IMR-90 (cell line): ENCODE measurements at regions not wholly inside any gene's neighbourhood (a gene's known extent, or its start where the extent isn't known, plus 50 kb on each side); places are given as distances from the start of the nearest gene placed in this dataset.

Experiments used
- ATAC-seq: fragments of 200-7000 bp; cut with Tn5 transposase; 2 replicates; pipeline ENCODE4 v1.9.1; 2020; ENCODE audit warnings: low read depth, mild to moderate bottlenecking, moderate library complexity
- BruUV-seq: library from RNA; stranded (reverse); fragments of 400-500 nt; replicated peaks from 2 replicates; lab custom pipeline; 2021; lab: Mats Ljungman, UMichigan
- CTCF ChIA-PET: fragments of 300-600 bp; formaldehyde crosslinking; extraction: SDS; loops from one replicate; lab custom pipeline; 2021; ENCODE audit warnings: antibody characterized with exemption; lab: Yijun Ruan, JAX
- POLR2A ChIA-PET: fragments of 300-600 bp; sonication (Branson Sonifier 250); formaldehyde crosslinking; loops from one replicate; lab custom pipeline; 2022; ENCODE audit warnings: antibody characterized with exemption; ENCODE audit not compliant: unreplicated experiment; lab: Charles Lee
- DNase-seq: peaks from one replicate; pipeline ENCODE4 v3.0.0; 2013
- H2AFZ ChIP-seq: replicated peaks from 2 replicates; pipeline ENCODE3; 2013; ENCODE audit warnings: low read length, mild to moderate bottlenecking; ENCODE audit not compliant: poor library complexity
- H2AK5ac ChIP-seq: 2 replicates; pipeline ENCODE4 v1.6.1; 2013; ENCODE audit warnings: low read depth, low read length, inconsistent platforms
- H2AK9ac ChIP-seq: replicated peaks from 2 replicates; pipeline ENCODE3; 2013; ENCODE audit warnings: mild to moderate bottlenecking, low read depth, low read length, moderate library complexity; ENCODE audit not compliant: poor library complexity
- H2BK120ac ChIP-seq: 2 replicates; pipeline ENCODE4 v1.6.1; 2013; ENCODE audit warnings: low read depth, low read length, inconsistent platforms
- H2BK15ac ChIP-seq: 3 replicates; pipeline ENCODE4 v1.6.1; 2013; ENCODE audit warnings: low read depth, low read length, inconsistent platforms
- H2BK20ac ChIP-seq: 2 replicates; pipeline ENCODE4 v1.6.1; 2013; ENCODE audit warnings: low read depth, mild to moderate bottlenecking, inconsistent platforms, low read length, moderate library complexity
- H2BK5ac ChIP-seq: 2 replicates; pipeline ENCODE4 v1.6.1; 2013; ENCODE audit warnings: mild to moderate bottlenecking, low read depth, low read length, inconsistent platforms; ENCODE audit not compliant: poor library complexity, severe bottlenecking
- H3K14ac ChIP-seq: replicated peaks from 2 replicates; pipeline ENCODE4 v1.6.1; 2013; ENCODE audit warnings: low read depth, low read length, inconsistent platforms
- H3K18ac ChIP-seq: 2 replicates; pipeline ENCODE4 v1.6.1; 2013; ENCODE audit warnings: low read depth, low read length, control low read depth
- H3K23ac ChIP-seq: 2 replicates; pipeline ENCODE4 v1.6.1; 2013; ENCODE audit warnings: low read depth, low read length, inconsistent platforms
- H3K27ac ChIP-seq: 2 replicates; pipeline ENCODE4 v1.5.1; 2013; ENCODE audit warnings: mild to moderate bottlenecking, control low read depth, low read length; ENCODE audit not compliant: insufficient read depth
- H3K27me3 ChIP-seq: 2 replicates; pipeline ENCODE4 v1.6.1; 2013; ENCODE audit warnings: low read length; ENCODE audit not compliant: control insufficient read depth, insufficient read depth
- H3K36me3 ChIP-seq: 2 replicates; pipeline ENCODE4 v1.6.1; 2013; ENCODE audit warnings: low read length, mixed read lengths; ENCODE audit not compliant: control insufficient read depth, insufficient read depth
- H3K4ac ChIP-seq: 2 replicates; pipeline ENCODE4 v1.6.1; 2013; ENCODE audit warnings: low read depth, low read length, inconsistent platforms
- H3K4me1 ChIP-seq: 2 replicates; pipeline ENCODE4 v1.6.1; 2013; ENCODE audit warnings: low read length, mixed read lengths; ENCODE audit not compliant: control insufficient read depth, insufficient read depth
- H3K4me2 ChIP-seq: 2 replicates; pipeline ENCODE4 v1.6.1; 2013; ENCODE audit warnings: low read depth, mild to moderate bottlenecking, control low read depth, low read length, moderate library complexity
- H3K4me3 ChIP-seq: 2 replicates; pipeline ENCODE4 v1.5.1; 2013; ENCODE audit warnings: low read depth, mild to moderate bottlenecking, control low read depth, low read length, moderate library complexity; ENCODE audit not compliant: insufficient read depth
- H3K56ac ChIP-seq: 2 replicates; pipeline ENCODE4 v1.6.1; 2013; ENCODE audit warnings: low read length, inconsistent platforms; ENCODE audit not compliant: insufficient read depth; ENCODE audit errors: extremely low read depth
- H3K79me1 ChIP-seq, 2 experiments: 2 replicates each; pipeline ENCODE4 v1.6.1; 2013; ENCODE audit warnings: low read length in 2 of 2, inconsistent platforms in 1 of 2, low read depth in 1 of 2
- H3K9ac ChIP-seq: 2 replicates; pipeline ENCODE4 v1.6.1; 2013; ENCODE audit warnings: low read depth, low read length, control low read depth
- H3K9me1 ChIP-seq: 2 replicates; pipeline ENCODE4 v1.6.1; 2013; ENCODE audit warnings: low read length, inconsistent platforms; ENCODE audit not compliant: insufficient read depth
- H3K9me3 ChIP-seq: 2 replicates; pipeline ENCODE4 v1.6.1; 2013; ENCODE audit warnings: low read length; ENCODE audit not compliant: control insufficient read depth, insufficient read depth
- H4K20me1 ChIP-seq: 2 replicates; pipeline ENCODE4 v1.6.1; 2013; ENCODE audit warnings: low read length, inconsistent platforms; ENCODE audit not compliant: insufficient read depth
- H4K5ac ChIP-seq: 2 replicates; pipeline ENCODE4 v1.6.1; 2013; ENCODE audit warnings: mild to moderate bottlenecking, low read depth, low read length, control low read depth
- H4K8ac ChIP-seq, 2 experiments: 2 replicates each; pipeline ENCODE4 v1.6.1; 2013; ENCODE audit warnings: low read depth in 2 of 2, low read length in 2 of 2, control low read depth in 1 of 2, inconsistent platforms in 1 of 2
- H4K91ac ChIP-seq: 2 replicates; pipeline ENCODE4 v1.6.1; 2013; ENCODE audit warnings: low read depth, low read length, inconsistent platforms; ENCODE audit not compliant: insufficient read depth
- BHLHE40 ChIP-seq: fragments of 150-350 bp; IDR thresholded peaks from 2 replicates; pipeline ENCODE4 v1.6.1; 2016; ENCODE audit warnings: mild to moderate bottlenecking, low read depth, low read length
- CEBPB ChIP-seq: IDR thresholded peaks from 2 replicates; pipeline ENCODE4 v1.6.1; 2012; ENCODE audit warnings: low read depth, low read length, improper control_type of control experiment
- FOS ChIP-seq: fragments of 150-350 bp; IDR thresholded peaks from 2 replicates; pipeline ENCODE4 v1.6.1; 2016; ENCODE audit warnings: low read depth, low read length
- MAFK ChIP-seq: IDR thresholded peaks from 2 replicates; pipeline ENCODE4 v1.6.1; 2012; ENCODE audit warnings: low read depth, low read length, improper control_type of control experiment
- MAZ ChIP-seq: IDR thresholded peaks from 2 replicates; pipeline ENCODE4 v1.6.1; 2012; ENCODE audit warnings: low read depth, mild to moderate bottlenecking, low read length, improper control_type of control experiment, moderate library complexity, borderline replicate concordance
- MXI1 ChIP-seq: IDR thresholded peaks from 2 replicates; pipeline ENCODE4 v1.6.1; 2012; ENCODE audit warnings: low read depth, mild to moderate bottlenecking, low read length, moderate library complexity, borderline replicate concordance
- NFE2L2 ChIP-seq: fragments of 150-350 bp; IDR thresholded peaks from 2 replicates; pipeline ENCODE4 v1.6.1; 2016; ENCODE audit warnings: low read depth, mild to moderate bottlenecking, low read length
- POLR2A ChIP-seq: IDR thresholded peaks from 2 replicates; pipeline ENCODE4 v1.6.1; 2012; ENCODE audit warnings: mild to moderate bottlenecking, low read depth, low read length
- RAD21 ChIP-seq: IDR thresholded peaks from 2 replicates; pipeline ENCODE4 v1.6.1; 2012; ENCODE audit warnings: low read length, improper control_type of control experiment
- RCOR1 ChIP-seq: IDR thresholded peaks from 2 replicates; pipeline ENCODE4 v1.6.1; 2012; ENCODE audit warnings: mild to moderate bottlenecking, low read length, improper control_type of control experiment; ENCODE audit not compliant: insufficient replicate concordance
- RFX5 ChIP-seq: IDR thresholded peaks from 2 replicates; pipeline ENCODE4 v1.8.0; 2012; ENCODE audit warnings: low read depth, mild to moderate bottlenecking, low read length, moderate library complexity
- SMC3 ChIP-seq: fragments of 150-350 bp; IDR thresholded peaks from 2 replicates; pipeline ENCODE4 v1.6.1; 2016; ENCODE audit warnings: low read depth, mild to moderate bottlenecking, antibody characterized with exemption, low read length, moderate library complexity
- WGBS, 2 experiments: methylation state at CpG; one replicate each; pipeline versions ENCODE4 v1.1.5 to v1.1.7; 2013; ENCODE audit warnings: missing lambda C conversion rate in 2 of 2; ENCODE audit not compliant: insufficient read length in 1 of 2; ENCODE audit errors: extremely low coverage in 2 of 2; 5-methylcytosine and 5-hydroxymethylcytosine counted together
- dilution Hi-C: fragments of 300-500 bp; cut with HindIII; formaldehyde crosslinking; loops from one replicate; pipeline ENCODE4 v1.14.3; 2018; ENCODE audit warnings: low sequenced_read_pairs; ENCODE audit not compliant: unreplicated experiment
- in situ Hi-C: fragments of 300-500 bp; cut with MboI; formaldehyde crosslinking; loops from 3 replicates; pipeline ENCODE4 v1.14.3; 2019; ENCODE audit warnings: low sequenced_read_pairs, inconsistent platforms, mixed read lengths
- intact Hi-C: fragments of 100-400 bp; cut with micrococcal nuclease; formaldehyde crosslinking; loops from 2 replicates; pipeline ENCODE4 v1.10.0; 2022
- TF ChIP-seq, protein P1 (sequence below): conservative IDR thresholded peaks from 2 replicates; pipeline ENCODE4 v1.5.1; 2012; ENCODE audit warnings: mild to moderate bottlenecking, low read depth, low read length, improper control_type of control experiment
- TF ChIP-seq, protein P2 (sequence below): fragments of 150-350 bp; IDR thresholded peaks from 2 replicates; pipeline ENCODE4 v1.6.1; 2016; ENCODE audit warnings: low read depth, mild to moderate bottlenecking, low read length, moderate library complexity, borderline replicate concordance
- TF ChIP-seq, protein P3 (sequence below): fragments of 150-350 bp; IDR thresholded peaks from 2 replicates; pipeline ENCODE4 v1.6.1; 2017; ENCODE audit warnings: mild to moderate bottlenecking, antibody characterized with exemption, low read length, low read depth

DNA sequence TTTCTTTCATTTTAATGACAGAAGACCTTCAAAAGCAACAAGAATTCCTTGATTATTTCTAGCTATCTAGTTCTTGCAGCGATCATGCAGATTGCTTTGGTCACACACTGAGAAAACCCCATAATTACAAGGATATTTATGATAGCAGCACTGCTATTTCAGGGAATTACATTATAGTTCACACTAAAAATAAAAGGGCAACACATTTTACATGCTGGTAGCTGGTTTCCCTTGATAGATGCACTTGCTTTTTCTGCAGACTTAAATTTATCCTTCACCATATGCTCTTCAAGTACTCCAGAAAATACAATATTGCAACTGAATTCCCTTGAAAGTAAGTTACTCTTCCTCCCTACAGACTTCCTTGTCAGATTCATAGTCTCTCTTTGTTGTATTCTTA is 751.1 kb downstream of the CCDC85A start:
- no peak overlapping the region for H2BK120ac ChIP-seq
- no TSS peak for BruUV-seq
- H3K9me1 ChIP-seq, result no peaks in the 10 kb centered on the region
- no peaks in the 10 kb centered on the region for H3K4me1 ChIP-seq
- no peaks in the 10 kb centered on the region for H3K79me1 ChIP-seq
- no peak overlapping the region for H2AFZ ChIP-seq
- CTCF ChIA-PET, result no interaction called here
- no peak overlapping the region for H3K9ac ChIP-seq
- H2AK9ac ChIP-seq, result no peak overlapping the region
- TF ChIP-seq RFX5 (no peak), MAZ (no peak), MXI1 (no peak), RCOR1 (no peak), BHLHE40 (no peak), RAD21 (no peak), SMC3 (no peak), NFE2L2 (no peak), FOS (no peak), CEBPB (no peak), MAFK (no peak), POLR2A (no peak)
- TF ChIP-seq, protein P1, sequence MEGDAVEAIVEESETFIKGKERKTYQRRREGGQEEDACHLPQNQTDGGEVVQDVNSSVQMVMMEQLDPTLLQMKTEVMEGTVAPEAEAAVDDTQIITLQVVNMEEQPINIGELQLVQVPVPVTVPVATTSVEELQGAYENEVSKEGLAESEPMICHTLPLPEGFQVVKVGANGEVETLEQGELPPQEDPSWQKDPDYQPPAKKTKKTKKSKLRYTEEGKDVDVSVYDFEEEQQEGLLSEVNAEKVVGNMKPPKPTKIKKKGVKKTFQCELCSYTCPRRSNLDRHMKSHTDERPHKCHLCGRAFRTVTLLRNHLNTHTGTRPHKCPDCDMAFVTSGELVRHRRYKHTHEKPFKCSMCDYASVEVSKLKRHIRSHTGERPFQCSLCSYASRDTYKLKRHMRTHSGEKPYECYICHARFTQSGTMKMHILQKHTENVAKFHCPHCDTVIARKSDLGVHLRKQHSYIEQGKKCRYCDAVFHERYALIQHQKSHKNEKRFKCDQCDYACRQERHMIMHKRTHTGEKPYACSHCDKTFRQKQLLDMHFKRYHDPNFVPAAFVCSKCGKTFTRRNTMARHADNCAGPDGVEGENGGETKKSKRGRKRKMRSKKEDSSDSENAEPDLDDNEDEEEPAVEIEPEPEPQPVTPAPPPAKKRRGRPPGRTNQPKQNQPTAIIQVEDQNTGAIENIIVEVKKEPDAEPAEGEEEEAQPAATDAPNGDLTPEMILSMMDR, result no peak
- TF ChIP-seq, protein P2, sequence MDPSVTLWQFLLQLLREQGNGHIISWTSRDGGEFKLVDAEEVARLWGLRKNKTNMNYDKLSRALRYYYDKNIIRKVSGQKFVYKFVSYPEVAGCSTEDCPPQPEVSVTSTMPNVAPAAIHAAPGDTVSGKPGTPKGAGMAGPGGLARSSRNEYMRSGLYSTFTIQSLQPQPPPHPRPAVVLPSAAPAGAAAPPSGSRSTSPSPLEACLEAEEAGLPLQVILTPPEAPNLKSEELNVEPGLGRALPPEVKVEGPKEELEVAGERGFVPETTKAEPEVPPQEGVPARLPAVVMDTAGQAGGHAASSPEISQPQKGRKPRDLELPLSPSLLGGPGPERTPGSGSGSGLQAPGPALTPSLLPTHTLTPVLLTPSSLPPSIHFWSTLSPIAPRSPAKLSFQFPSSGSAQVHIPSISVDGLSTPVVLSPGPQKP, result no peak
- TF ChIP-seq, protein P3, sequence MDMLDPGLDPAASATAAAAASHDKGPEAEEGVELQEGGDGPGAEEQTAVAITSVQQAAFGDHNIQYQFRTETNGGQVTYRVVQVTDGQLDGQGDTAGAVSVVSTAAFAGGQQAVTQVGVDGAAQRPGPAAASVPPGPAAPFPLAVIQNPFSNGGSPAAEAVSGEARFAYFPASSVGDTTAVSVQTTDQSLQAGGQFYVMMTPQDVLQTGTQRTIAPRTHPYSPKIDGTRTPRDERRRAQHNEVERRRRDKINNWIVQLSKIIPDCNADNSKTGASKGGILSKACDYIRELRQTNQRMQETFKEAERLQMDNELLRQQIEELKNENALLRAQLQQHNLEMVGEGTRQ, result no peak
- H3K18ac ChIP-seq, result no peak overlapping the region
- H2BK20ac ChIP-seq, result no peak overlapping the region
- no peaks in the 10 kb centered on the region for H3K36me3 ChIP-seq
- H3K27ac ChIP-seq, result no peak overlapping the region
- whole genome bisulfite sequencing, 2 experiments, result no CpG with 5 or more reads among the region's 1 CpG
- no peak overlapping the region for H4K91ac ChIP-seq
- H3K27me3 ChIP-seq, result no peaks in the 10 kb centered on the region
- no peak overlapping the region for H3K4me2 ChIP-seq
- H2BK15ac ChIP-seq, result no peak overlapping the region
- no peak overlapping the region for H3K56ac ChIP-seq
- no peak overlapping the region for H3K4me3 ChIP-seq
- H2AK5ac ChIP-seq, result no peak overlapping the region
- dilution Hi-C loops (no loop called here), in situ Hi-C loops (no loop called here), intact Hi-C loops (no loop called here)
- no peak overlapping the region for H3K4ac ChIP-seq
- POLR2A ChIA-PET, result no interaction called here
- peaks cover 7% of the 10 kb centered on the region for H3K9me3 ChIP-seq
- no peak overlapping the region for H4K8ac ChIP-seq
- no peak overlapping the region for H2BK5ac ChIP-seq
- no peak for ATAC-seq
- H4K5ac ChIP-seq, result no peak overlapping the region
- no peaks in the 10 kb centered on the region for H4K20me1 ChIP-seq
- DNase-seq, result no peak
- H3K23ac ChIP-seq, result no peak overlapping the region
- no peak overlapping the region for H3K14ac ChIP-seq
